ENCODE measurements at regions not wholly inside any gene's neighbourhood (a gene's known extent, or its start where the extent isn't known, plus 50 kb on each side); places are given as distances from the start of the nearest gene placed in this dataset.

- TF ChIP-seq CTCF (IDR thresholded peaks at IDR 0.05) (no peak), POLR2A (IDR thresholded peaks at IDR 0.05) (no peak)
Measured at GRCh38 chr5:123914333-123914732, 402.4 kb downstream of the CSNK1G3 start.

Measured in lower leg skin (tissue), 3 donors.